ENCODE measurements at regions not wholly inside any gene's neighbourhood (a gene's known extent, or its start where the extent isn't known, plus 50 kb on each side); places are given as distances from the start of the nearest gene placed in this dataset.

DNA sequence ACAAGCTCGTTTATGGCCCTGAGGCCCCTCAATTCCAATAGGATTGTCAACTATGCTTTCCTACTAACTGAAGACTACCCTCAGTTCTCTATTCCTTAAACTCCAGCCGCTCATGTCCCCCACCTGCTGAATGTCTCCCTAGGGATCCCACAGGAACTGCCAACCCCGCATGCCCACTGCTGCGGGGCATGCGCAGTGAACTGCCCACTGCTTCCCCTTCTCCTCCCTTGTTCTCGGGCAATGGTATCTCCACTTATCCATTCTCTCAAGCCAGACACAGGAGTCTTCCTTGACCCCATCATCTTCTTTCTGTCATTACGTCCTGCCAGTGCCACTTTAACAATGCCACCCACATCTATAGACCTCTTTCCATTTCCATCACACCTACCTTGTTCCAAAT is 90.0 kb downstream of the FGF18 start:
- no peak for DNase-seq

- DNase-seq = no peak
Observed at GRCh38 chr5:171512397-171512796, 93.0 kb downstream of the FGF18 start.

- DNase-seq = no peak
Observed at GRCh38 chr5:171513591-171513990, 94.1 kb downstream of the FGF18 start.

DNA sequence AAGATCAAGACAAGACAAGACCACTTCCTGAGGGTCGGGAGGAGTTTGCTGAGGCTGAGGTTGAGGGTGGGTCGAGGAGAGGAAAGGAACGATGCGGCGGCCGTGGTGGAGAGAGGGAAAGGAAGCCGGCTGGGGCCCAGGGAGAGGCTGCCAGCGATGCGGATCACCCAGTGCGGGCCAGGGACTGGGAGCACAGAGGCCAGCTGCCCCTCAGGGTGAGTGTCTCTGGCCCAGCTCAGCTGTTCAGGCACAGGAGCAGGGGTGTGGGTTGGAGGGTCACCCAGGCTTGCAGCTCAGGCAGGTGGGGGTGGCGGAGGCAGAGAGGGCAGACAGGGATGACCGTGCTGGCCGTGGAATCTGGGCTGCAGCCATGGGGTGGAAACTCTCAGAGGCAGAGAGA is 99.5 kb downstream of the FGF18 start:
- DNase-seq = no peak

GRCh38 chr5:171520300-171521174 is 101.1 kb downstream of the FGF18 start:
- DNase-seq = no peak

DNA sequence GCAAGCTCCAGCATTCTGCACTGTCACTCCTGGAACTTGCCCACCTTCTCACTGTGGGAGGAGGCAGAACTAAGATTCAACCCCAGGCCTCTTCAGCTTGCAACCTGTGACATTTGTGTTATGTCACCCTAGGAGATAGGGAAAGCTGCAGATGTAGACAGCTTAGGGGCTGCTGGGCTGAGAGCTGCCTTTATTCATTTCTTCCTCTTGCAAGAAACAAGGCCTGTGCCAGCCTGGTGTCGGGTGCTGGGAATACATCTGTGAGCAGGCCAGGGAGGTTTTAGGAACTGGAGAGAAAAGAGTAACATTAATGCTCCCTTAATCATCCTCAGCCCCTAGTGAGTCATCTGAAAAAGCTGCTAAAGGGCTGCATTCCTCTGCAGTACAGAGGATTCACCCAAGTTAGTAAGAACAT is 101.8 kb downstream of the FGF18 start:
- no peak for DNase-seq

GRCh38 chr5:171521679-171522078 is 102.2 kb downstream of the FGF18 start:
- DNase-seq = no peak

- no peak for DNase-seq
Observed at GRCh38 chr5:171523781-171524180, 104.3 kb downstream of the FGF18 start.

GRCh38 chr5:171524466-171524865 is 105.0 kb downstream of the FGF18 start:
- no peak for DNase-seq

GRCh38 chr5:171525085-171525484 is 105.6 kb downstream of the FGF18 start:
- no peak for DNase-seq

DNA sequence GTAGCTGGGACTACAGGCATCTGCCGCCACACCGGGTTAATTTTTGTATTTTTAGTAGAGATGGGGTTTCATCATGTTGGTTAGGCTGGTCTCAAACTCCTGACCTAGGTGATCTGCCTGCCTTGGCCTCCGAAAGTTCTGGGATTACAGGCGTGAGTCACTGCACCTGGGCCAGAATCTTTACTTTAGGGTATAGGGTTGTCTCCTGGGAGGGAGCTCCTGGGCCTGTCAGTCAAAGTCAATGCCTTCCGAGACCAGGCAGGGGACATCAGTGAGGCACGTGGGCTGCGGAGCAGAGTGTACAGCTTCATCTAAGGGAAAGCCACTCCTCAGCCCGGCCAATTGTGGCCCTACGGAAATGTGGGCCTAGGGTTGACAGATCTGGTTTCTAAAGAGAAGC is 108.6 kb downstream of the FGF18 start:
- DNase-seq = no peak

- DNase-seq = no peak
Observed at GRCh38 chr5:171528865-171529614, 109.6 kb downstream of the FGF18 start.

- DNase-seq = no peak
Observed at GRCh38 chr5:171531638-171532037, 112.2 kb downstream of the FGF18 start.

DNA sequence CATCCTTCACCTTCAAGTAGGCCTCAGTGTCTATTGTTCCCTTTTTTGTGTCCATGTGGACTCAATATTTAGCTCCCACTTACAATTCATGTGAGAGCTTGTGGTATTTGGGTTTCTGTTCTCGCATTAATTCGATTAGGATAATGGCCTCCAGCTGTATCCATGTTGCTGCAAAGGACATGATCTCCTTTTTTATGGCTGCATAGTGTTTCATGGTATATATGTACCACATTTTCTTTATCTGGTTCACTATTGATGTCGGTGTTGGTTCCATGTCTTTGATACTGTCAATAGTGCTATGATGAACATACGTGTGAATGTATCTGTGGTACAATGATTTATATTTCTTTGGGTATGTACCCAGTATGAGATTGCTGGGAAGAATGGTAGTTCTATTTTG is 113.7 kb downstream of the FGF18 start:
- no peak for DNase-seq

- DNase-seq = no peak
Observed at GRCh38 chr5:171534043-171534895, 114.8 kb downstream of the FGF18 start.

- no peak for DNase-seq
Observed at GRCh38 chr5:171535162-171535561, 115.7 kb downstream of the FGF18 start.

- no peak for DNase-seq
Observed at GRCh38 chr5:171537070-171537849, 117.8 kb downstream of the FGF18 start.

DNA sequence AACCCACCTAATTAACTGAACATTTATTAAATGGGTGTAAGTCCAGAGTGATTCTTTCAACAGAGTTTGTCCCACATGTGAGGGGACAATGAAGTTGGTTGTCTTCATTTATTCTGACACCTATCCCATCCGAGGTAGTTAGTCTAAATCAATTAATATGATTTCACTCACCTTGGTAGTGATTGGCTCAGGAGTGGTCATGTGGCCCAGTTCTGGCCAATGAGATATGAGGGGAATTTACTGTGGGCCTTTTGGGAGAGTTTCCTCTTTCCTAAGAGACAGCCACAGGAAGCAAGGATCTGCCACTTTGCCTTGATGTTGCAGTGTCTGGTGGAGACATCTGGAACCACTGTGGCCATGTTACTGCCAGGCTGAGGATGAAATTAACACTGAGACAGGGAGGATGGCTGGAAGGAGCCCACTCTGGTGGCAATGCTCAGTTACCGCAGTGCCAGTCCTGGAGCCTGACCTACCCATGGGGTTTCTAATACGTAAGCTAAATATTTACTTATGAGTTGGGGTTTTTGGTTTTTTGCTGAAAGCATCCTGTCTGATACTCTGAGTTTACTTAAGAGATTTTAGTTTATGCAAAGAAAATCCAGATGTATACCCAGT is 118.6 kb downstream of the FGF18 start:
- no peak for DNase-seq

GRCh38 chr5:171538681-171539080 is 119.2 kb downstream of the FGF18 start:
- DNase-seq = no peak

DNA sequence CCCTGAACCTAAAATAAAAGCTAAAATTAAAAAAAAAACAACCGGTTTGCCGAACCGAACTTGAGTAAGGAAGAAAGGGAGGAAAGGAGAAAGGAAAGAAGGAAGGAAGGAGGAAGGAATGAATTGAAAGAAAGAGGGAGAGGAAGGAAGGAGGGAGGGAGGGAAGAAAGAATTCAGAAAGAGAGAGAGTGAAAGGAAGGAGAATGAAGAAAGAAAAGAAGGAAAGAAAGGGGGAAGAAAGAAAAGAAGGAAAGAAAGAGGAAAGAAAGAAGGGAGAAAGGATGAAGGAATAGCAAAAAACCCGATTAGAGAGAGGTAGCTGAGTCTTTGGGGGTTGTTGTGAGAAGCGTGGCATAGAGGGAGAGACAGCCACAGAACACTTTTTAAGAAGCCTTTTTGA is 121.4 kb downstream of the FGF18 start:
- no peak for DNase-seq

DNA sequence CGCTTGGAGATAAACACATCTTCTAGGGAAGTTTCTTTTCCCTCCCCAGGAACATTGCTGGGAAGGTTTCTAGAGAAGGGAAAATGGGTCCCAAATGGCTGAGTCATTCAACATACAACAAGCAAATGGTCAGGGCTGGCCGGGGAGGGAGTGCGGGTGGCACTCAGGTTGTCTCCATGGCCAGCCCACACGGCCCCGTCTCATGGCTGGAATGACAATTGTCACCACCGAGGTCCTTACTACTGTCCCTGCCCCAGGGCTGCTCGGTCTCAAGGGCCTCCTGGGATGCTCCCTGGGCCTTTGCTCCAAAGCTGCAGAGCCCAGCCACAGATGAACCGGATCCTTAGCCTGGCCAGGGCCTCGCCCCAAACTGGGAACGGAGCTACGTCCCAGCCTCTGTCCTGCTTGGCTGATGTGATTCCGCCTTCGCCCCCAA is 121.9 kb downstream of the FGF18 start:
- DNase-seq = no peak
